GM19043 (cell line): ENCODE measurements at regions not wholly inside any gene's neighbourhood (a gene's known extent, or its start where the extent isn't known, plus 50 kb on each side); places are given as distances from the start of the nearest gene placed in this dataset.
"Not testable (repeated sequence)": the region's sequence is repeated elsewhere in the genome, so short reads cannot be mapped to it uniquely, and the experiment has no call there.

ENCODE experiments used
- ATAC-seq: cut with Tn5 transposase; IDR thresholded peaks from one replicate; pipeline ENCODE4 v1.9.1; 2021; ENCODE audit warnings: low read depth; ENCODE audit not compliant: unreplicated experiment

DNA sequence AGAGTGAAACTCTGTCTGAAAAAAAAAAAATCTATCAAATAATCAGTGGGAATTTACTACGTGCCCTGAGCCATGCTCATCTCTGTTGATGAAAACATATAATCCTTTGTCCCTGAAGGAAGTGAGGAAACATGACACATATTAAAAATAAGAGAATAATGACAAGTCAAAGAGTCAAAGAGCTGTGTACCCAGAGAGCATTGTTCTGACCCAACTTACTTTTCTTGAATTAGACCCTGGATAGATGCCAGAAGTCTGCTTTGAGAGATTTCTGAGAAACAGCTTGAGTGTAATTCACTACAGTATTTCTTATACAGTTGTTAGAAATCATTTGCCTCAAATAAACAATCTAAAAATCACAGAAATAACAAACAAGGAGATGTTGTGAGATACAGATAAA, 490.0 kb upstream of the PIK3R1 start:
- no peak for ATAC-seq

- ATAC-seq: no peak
Measured at GRCh38 chr5:67724412-67725135, 491.0 kb upstream of the PIK3R1 start.

- ATAC-seq: no peak
Measured at GRCh38 chr5:67723873-67724272, 491.7 kb upstream of the PIK3R1 start.

- not testable (repeated sequence) for ATAC-seq
Measured at GRCh38 chr5:67722582-67722981, 493.0 kb upstream of the PIK3R1 start.

DNA sequence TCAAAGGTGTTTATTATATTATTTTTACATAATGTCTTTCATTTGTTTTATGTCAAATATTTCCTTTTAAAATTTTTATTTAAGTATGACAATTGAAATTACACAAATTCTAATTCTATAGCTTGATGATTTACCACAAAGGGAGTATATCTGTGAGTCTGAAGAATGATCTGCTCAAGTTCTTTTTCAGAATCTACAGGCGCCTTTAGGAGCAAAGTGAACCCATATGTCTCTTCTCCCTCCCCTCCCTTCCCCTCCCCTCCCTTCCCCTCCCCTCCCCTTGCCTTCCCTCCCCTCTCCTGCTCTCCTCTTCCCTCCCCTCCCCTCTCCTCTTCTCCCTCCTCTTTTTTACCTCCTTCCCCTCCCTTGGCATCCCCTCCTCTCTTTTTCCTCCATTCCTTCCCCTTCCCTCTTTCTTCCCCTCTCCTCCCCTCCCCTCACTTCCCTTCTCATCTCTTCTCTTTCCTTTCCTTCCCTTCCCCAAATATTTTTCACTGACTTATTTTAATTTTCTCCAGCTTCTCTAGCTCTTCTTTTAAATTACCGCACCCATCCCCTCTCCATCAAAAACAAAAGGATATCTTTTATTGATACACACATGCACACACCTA, 495.3 kb upstream of the PIK3R1 start:
- ATAC-seq: no peak

GRCh38 chr5:67702008-67702407, 505.4 kb upstream of the CD180 start:
- no peak for ATAC-seq

- no peak for ATAC-seq
Measured at GRCh38 chr5:67699560-67699959, 503.0 kb upstream of the CD180 start.

DNA sequence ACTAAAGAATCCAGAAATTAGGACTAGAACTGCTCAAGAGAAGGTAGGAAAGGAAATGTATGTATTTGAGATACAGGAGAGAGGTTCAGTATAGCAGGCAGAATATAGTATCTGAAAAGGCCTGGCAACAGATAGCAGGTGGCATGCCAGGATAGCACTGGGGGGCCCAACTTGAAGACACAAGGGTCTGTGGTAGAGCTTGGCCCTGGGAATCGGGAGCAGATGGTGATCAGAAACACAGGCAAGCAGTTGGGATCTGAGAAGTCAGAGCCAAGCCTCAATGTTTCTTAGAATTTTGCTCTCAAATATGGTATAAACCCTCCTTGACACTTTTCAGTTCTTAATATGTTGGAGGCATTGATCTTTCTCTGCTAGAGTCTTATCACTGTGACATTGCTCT, 499.8 kb upstream of the CD180 start:
- ATAC-seq: no peak

DNA sequence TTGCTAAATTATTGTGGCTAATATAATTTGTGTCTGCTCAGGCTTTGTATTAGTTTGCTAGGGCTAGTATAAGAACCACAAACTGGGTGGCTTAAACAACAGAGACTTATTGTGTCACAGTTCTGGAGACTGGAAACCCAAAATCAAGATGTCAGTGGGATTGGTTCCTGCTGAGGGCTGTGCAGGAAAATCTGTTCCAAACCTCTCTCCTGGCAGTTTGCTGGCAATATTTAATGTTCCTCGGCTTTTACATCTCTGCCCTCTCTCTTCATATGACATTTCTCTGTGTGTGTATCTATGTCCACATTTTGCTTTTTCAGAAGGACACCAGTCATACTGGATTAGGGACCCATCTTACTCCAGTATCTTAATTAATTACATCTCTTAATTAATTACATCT, 498.8 kb upstream of the CD180 start:
- ATAC-seq: no peak

- ATAC-seq: no peak
Measured at GRCh38 chr5:67694810-67695191, 498.2 kb upstream of the CD180 start.

- ATAC-seq: no peak
Measured at GRCh38 chr5:67693956-67694809, 497.6 kb upstream of the CD180 start.

- no peak for ATAC-seq
Measured at GRCh38 chr5:67686746-67687145, 490.1 kb upstream of the CD180 start.

- no peak for ATAC-seq
Measured at GRCh38 chr5:67681703-67682102, 485.1 kb upstream of the CD180 start.

DNA sequence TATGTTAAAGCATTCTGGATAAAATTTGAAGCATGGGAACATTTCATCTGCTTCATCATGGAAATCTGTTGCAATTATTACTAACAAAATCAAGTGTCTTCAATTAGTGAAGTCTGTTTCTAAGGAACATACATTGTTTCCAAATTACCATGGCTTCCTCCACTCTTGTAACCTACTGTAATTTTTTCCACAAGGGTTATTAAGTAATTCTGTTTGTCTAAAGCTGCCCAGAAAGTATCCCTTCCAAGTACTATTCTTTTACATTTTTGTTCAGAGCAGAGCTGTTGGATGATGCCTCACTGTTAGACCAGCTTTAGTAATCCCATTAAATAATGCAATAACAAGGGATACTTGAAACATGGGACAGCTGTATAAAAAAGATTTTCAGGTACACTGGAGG, 483.5 kb upstream of the CD180 start:
- ATAC-seq: no peak

DNA sequence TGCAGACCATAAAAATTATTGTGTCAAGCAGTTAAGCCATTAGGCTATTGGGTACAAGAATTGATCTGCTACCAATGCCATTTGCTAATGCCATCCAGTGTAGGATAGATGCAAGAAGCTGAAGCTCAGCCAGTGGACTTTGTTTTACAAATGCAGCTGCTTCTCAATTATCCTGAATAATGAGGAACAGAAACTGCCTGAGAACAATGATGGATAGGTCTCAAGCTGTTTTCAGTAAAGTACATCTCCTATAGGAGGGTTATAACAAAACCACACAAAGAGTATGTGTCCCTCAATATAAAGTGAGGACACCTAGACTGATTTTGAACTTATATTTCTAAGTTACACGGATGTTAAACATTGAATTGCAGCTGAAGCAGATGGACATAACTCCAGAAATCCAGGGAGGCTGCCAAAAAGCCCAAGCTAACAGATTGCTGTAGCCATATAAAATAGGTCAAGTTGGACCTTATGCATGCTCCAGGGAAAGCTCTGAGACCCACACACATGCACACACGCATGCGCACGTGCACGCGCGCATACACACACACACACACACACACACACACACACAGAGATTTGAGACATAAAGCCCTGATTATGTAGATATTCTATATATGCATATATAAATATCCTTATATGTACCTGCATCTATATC, 482.7 kb upstream of the CD180 start:
- ATAC-seq: no peak

DNA sequence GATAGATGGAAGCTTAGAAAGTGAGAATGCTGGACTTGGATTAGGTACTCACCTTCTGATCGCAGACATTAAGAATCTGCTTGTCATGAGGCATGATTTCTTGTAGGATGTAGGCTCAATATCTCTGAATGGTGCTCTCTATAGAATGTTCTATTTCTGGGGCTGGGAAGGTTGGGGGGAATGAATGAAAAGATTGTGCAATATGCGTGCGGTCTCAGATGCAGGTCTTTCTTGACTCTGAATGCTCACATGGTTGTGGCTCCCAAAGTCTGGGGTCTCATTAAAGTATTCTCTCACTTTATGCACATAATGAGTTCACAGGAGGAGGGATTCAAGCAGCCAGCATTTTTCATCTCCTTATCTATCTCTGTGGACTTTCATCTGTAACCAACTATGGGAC, 482.0 kb upstream of the CD180 start:
- ATAC-seq: no peak

DNA sequence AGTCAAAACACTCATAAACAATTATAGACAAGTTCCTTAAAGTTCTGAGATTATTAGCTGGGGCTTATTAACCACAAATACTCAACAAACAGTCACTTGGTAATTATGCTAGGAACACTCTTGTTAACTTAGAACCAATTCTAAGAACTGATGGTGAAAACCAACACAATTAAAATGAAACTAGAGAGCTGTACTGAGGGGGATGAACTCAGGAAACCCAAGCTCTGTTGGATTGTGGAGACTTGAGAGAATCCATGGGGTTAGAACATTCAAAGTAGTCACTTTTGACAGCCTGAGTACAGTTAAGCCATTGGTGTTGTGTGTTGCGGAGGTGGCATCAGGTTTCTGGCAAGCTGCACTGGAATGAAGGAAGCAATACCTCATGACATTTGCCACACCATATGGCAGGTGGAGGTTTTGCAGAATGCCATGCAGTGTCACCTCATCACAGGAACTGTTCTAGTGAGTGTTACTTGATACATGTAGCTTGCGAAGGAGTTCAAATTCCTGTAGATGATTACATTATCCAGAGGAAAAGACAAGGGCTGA, 480.9 kb upstream of the CD180 start:
- ATAC-seq: no peak

GRCh38 chr5:67676863-67677262, 480.3 kb upstream of the CD180 start:
- ATAC-seq: no peak

- no peak for ATAC-seq
Measured at GRCh38 chr5:67674159-67674655, 477.6 kb upstream of the CD180 start.

- no peak for ATAC-seq
Measured at GRCh38 chr5:67673618-67674017, 477.0 kb upstream of the CD180 start.

DNA sequence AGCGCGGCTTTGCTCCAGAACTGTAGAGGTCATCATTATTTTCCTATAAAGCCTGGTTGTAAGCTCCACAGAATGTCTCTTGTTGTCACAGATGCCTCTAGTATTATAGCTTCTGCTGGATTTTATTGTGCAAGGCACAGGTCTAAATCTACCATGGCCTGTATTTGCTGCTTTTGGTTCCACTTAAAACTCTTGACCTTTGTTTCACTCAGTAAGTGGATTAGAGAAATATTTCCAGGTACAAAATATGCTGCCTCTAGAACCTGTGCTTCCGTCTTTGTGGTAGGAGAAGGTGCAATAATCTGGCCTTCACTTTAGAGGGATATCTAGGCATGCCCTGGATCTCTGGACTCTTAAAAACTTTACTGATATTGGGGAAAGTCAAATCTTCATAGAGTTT, 476.6 kb upstream of the CD180 start:
- no peak for ATAC-seq
